SU-DHL-6 (cell line): ENCODE measurements at regions not wholly inside any gene's neighbourhood (a gene's known extent, or its start where the extent isn't known, plus 50 kb on each side); places are given as distances from the start of the nearest gene placed in this dataset.

Source experiments
- H2AFZ ChIP-seq: fragments of 200-600 bp; sonication (generic); 2 replicates; pipeline ENCODE4 v1.6.1; 2014; ENCODE audit warnings: low read depth, mild to moderate bottlenecking, moderate library complexity, mixed read lengths, antibody characterized with exemption, low read length; ENCODE audit not compliant: severe bottlenecking
- H3F3A ChIP-seq: fragments of 200-600 bp; shearing (Covaris generic); 2 replicates; pipeline ENCODE4 v1.6.0; 2016; ENCODE audit warnings: antibody characterized with exemption, mild to moderate bottlenecking; ENCODE audit not compliant: insufficient read depth
- H3K27ac ChIP-seq: fragments of 200-600 bp; sonication (generic); 2 replicates; pipeline ENCODE4 v1.5.1; 2016; ENCODE audit warnings: low read depth, mild to moderate bottlenecking, low read length, moderate library complexity, mixed read lengths
- H3K27me3 ChIP-seq: fragments of 200-600 bp; sonication (generic), shearing (Covaris generic); 2 replicates; pipeline ENCODE4 v1.6.0; 2014; ENCODE audit warnings: mild to moderate bottlenecking, low read length
- H3K36me3 ChIP-seq: fragments of 200-600 bp; sonication (generic); 2 replicates; pipeline ENCODE4 v1.6.1; 2014; ENCODE audit warnings: mild to moderate bottlenecking, low read length, mixed read lengths
- H3K4me2 ChIP-seq: fragments of 300-600, 200-600 bp; shearing (Covaris generic), sonication (generic); 2 replicates; pipeline ENCODE4 v1.6.0; 2014; ENCODE audit warnings: low read length, low read depth, mild to moderate bottlenecking; ENCODE audit not compliant: poor library complexity, severe bottlenecking
- H3K4me3 ChIP-seq: fragments of 200-600 bp; sonication (generic); 2 replicates; pipeline ENCODE4 v1.5.1; 2014; ENCODE audit warnings: antibody characterized with exemption, low read length, mild to moderate bottlenecking, mixed read lengths; ENCODE audit not compliant: insufficient read depth, poor library complexity, severe bottlenecking
- H3K79me2 ChIP-seq: fragments of 200-600 bp; sonication (generic); 2 replicates; pipeline ENCODE4 v1.6.1; 2014; ENCODE audit warnings: mild to moderate bottlenecking, low read length, moderate library complexity; ENCODE audit not compliant: insufficient read depth
- H3K9ac ChIP-seq: fragments of 200-600 bp; sonication (generic); 2 replicates; pipeline ENCODE4 v1.7.0; 2014; ENCODE audit warnings: mild to moderate bottlenecking, low read length
- H3K9me2 ChIP-seq: fragments of 200-600 bp; sonication (generic); replicated peaks from 2 replicates; pipeline ENCODE4 v1.6.1; 2014; ENCODE audit warnings: low read length; ENCODE audit not compliant: insufficient read depth
- H3K9me3 ChIP-seq: fragments of 200-600 bp; sonication (generic); 2 replicates; pipeline ENCODE4 v1.6.1; 2014; ENCODE audit warnings: low read length, mixed read lengths; ENCODE audit not compliant: insufficient read depth
- H4K20me1 ChIP-seq: fragments of 200-600 bp; sonication (generic); 2 replicates; pipeline ENCODE4 v1.6.1; 2014; ENCODE audit warnings: low read depth, mild to moderate bottlenecking, antibody characterized with exemption, low read length, moderate library complexity, mixed read lengths
- CTCF ChIP-seq: fragments of 200-600 bp; sonication (generic); IDR thresholded peaks from one replicate; pipeline ENCODE4 v1.5.1; 2017; ENCODE audit warnings: antibody characterized with exemption, mild to moderate bottlenecking, low read length, moderate library complexity; ENCODE audit not compliant: insufficient read depth, poor library complexity, severe bottlenecking
- EZH2phosphoT487 ChIP-seq: fragments of 200-600 bp; sonication (generic), shearing (Covaris generic); conservative IDR thresholded peaks from 2 replicates; pipeline ENCODE4 v1.6.1; 2018; ENCODE audit warnings: mild to moderate bottlenecking, antibody characterized with exemption, low read length, moderate library complexity, mixed read lengths

GRCh38 chr14:84519836-84520235 lies 1010.1 kb upstream of the FLRT2 start:
- Histone ChIP-seq H3K27ac (no peak overlapping the region), H2AFZ (no peak overlapping the region)

DNA sequence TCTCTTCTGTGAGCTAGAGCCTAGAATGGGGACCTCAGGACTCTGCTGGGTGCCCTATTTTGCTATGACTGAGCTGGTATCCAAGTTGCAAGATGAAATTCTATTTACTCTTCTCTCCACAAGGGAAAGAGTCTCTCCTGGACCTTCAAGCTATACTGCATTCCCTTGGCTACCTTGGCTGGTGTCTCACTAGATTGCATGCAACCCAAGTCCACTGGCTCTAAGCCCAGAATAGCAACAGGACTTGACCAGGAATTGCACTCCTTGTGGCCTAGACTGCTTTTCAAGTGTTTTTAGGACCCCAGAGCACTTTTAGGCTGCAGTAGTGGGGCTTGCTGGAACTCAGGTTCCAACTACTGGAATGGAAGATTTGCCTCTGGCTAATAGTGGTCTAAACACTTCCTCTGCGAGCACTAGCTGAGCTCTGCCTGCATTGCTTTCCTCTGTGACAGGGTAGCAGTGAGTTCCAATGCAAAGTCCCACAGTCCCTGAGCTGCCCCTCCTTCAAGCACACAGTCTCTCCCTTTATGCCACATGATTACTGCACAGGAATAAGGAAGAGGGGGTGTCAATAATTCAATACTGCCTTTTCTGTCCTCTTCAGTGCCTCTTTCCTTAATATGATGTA lies 1009.1 kb upstream of the FLRT2 start:
- Histone ChIP-seq H3F3A (no peaks in the 10 kb centered on the region), H2AFZ (no peak overlapping the region), H3K79me2 (no peaks in the 10 kb centered on the region), H3K9me2 (no peaks in the 10 kb centered on the region; the same call in 1 of the 2 replicates), H4K20me1 (no peaks in the 10 kb centered on the region), H3K27me3 (no peaks in the 10 kb centered on the region), H3K27ac (no peak overlapping the region), H3K9me3 (no peaks in the 10 kb centered on the region), H3K4me3 (no peak overlapping the region), H3K36me3 (no peaks in the 10 kb centered on the region), H3K9ac (no peak overlapping the region), H3K4me2 (no peak overlapping the region)
- TF ChIP-seq CTCF (no peak), EZH2phosphoT487 (no peak)

More at GRCh38 chr14:84519836-84520235, 1010.1 kb upstream of the FLRT2 start:
- TF ChIP-seq CTCF (no peak), EZH2phosphoT487 (no peak)
- Histone ChIP-seq H3K36me3 (no peaks in the 10 kb centered on the region), H3K4me2 (no peak overlapping the region), H4K20me1 (no peaks in the 10 kb centered on the region), H3K79me2 (no peaks in the 10 kb centered on the region), H3K27me3 (no peaks in the 10 kb centered on the region), H3K4me3 (no peak overlapping the region), H3F3A (no peaks in the 10 kb centered on the region), H3K9me3 (no peaks in the 10 kb centered on the region), H3K9ac (no peak overlapping the region), H3K9me2 (no peaks in the 10 kb centered on the region; the same call in 1 of the 2 replicates)

DNA sequence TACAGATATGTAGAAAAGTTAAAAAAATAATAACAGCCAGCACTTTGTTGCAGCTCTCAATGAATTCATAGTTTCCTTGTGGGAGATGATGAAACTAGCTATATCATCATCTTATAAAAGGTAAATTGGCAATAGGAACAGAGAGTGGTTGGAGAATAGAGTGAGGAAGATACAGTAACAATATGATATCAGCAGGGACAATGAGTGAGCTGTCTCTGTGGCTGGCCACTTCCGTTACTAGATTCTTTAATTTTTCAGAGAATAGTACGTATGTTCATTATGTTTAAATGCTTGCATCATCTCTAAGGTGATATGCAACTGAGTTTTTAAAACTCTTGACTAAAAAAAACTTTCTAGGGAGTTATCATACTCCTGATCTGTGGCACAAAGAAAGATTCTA lies 1006.2 kb upstream of the FLRT2 start:
- Histone ChIP-seq H3F3A (no peaks in the 10 kb centered on the region), H3K9me3 (no peaks in the 10 kb centered on the region), H3K4me3 (no peak overlapping the region), H3K36me3 (no peaks in the 10 kb centered on the region), H3K9ac (no peak overlapping the region), H3K27ac (no peak overlapping the region), H2AFZ (no peak overlapping the region), H3K4me2 (no peak overlapping the region), H4K20me1 (no peaks in the 10 kb centered on the region), H3K9me2 (no peaks in the 10 kb centered on the region; the same call in 1 of the 2 replicates), H3K79me2 (no peaks in the 10 kb centered on the region), H3K27me3 (no peaks in the 10 kb centered on the region)
- TF ChIP-seq CTCF (no peak), EZH2phosphoT487 (no peak)
